GM12878 (cell line): ENCODE measurements at regions not wholly inside any gene's neighbourhood (a gene's known extent, or its start where the extent isn't known, plus 50 kb on each side); places are given as distances from the start of the nearest gene placed in this dataset.

ENCODE experiments used
- ATAC-seq: fragments of 200-7000 bp; cut with Tn5 transposase; 3 replicates; pipeline ENCODE4 v1.9.1; 2020; ENCODE audit warnings: mild to moderate bottlenecking, moderate library complexity
- BruUV-seq: library from RNA; stranded (reverse); fragments of 400-500 nt; replicated peaks from 2 replicates; lab custom pipeline; 2021; lab: Mats Ljungman, UMichigan
- CTCF ChIA-PET: fragments of 300-600 bp; sonication (Branson Sonifier 250); formaldehyde crosslinking; extraction: SDS; loops from one replicate; lab custom pipeline; 2021; ENCODE audit warnings: inconsistent platforms; lab: Yijun Ruan, JAX
- POLR2A ChIA-PET: fragments of 350-600 bp; formaldehyde crosslinking; extraction: SDS; loops from one replicate; lab custom pipeline; 2021; ENCODE audit warnings: inconsistent platforms; lab: Charles Lee
- RAD21 ChIA-PET: fragments of 300-600 bp; sonication (Branson Sonifier 250); formaldehyde crosslinking; loops from one replicate; lab custom pipeline; 2023; ENCODE audit warnings: antibody characterized with exemption; ENCODE audit not compliant: unreplicated experiment; lab: Charles Lee
- SMC1A ChIA-PET: fragments of 300-600 bp; sonication (Branson Sonifier 250); formaldehyde crosslinking; loops from one replicate; lab custom pipeline; 2023; ENCODE audit not compliant: unreplicated experiment, uncharacterized antibody; lab: Charles Lee
- DNase-seq: peaks from one replicate; pipeline ENCODE4 v3.0.0-alpha.2; 2011; ENCODE audit warnings: low read depth, low spot score
- FAIRE-seq: peaks from 3 replicates; lab custom pipeline; 2011; peaks lifted over from hg19 to GRCh38; lab: Jason Lieb, UNC
- H2AFZ ChIP-seq: 2 replicates; pipeline ENCODE4 v1.6.0; 2011; ENCODE audit warnings: low read depth, low read length, control low read depth; ENCODE audit not compliant: control insufficient read depth
- H3K27ac ChIP-seq: 2 replicates; pipeline ENCODE4 v1.5.1; 2011; ENCODE audit warnings: control low read depth; ENCODE audit not compliant: control insufficient read depth, insufficient read depth
- H3K27me3 ChIP-seq, 2 experiments: replicated peaks in 1 of 2; 2 replicates each; pipeline versions ENCODE4 v1.6.0 to v1.6.1; 2011; ENCODE audit warnings: low read length in 1 of 2; ENCODE audit not compliant: control insufficient read depth in 2 of 2, insufficient read depth in 2 of 2
- H3K36me3 ChIP-seq, 2 experiments: 2 replicates each; pipeline ENCODE4 v1.5.1; 2011; ENCODE audit warnings: low read length in 1 of 2; ENCODE audit not compliant: control insufficient read depth in 2 of 2, insufficient read depth in 2 of 2
- H3K4me1 ChIP-seq: 2 replicates; pipeline ENCODE4 v1.6.1; 2011; ENCODE audit warnings: mild to moderate bottlenecking, low read length, moderate library complexity, mixed read lengths; ENCODE audit not compliant: control insufficient read depth, insufficient read depth
- H3K4me2 ChIP-seq: 2 replicates; pipeline ENCODE4 v1.6.0; 2011; ENCODE audit warnings: control low read depth; ENCODE audit not compliant: control insufficient read depth, insufficient read depth
- H3K4me3 ChIP-seq: fragments of 200-600 bp; sonication (generic); 2 replicates; pipeline ENCODE4 v1.5.1; 2016
- H3K79me2 ChIP-seq: 2 replicates; pipeline ENCODE4 v1.6.0; 2011; ENCODE audit warnings: low read length; ENCODE audit not compliant: control insufficient read depth, insufficient read depth
- H3K9ac ChIP-seq: 2 replicates; pipeline ENCODE4 v1.8.0; 2011; ENCODE audit warnings: low read length, control low read depth, mixed read lengths; ENCODE audit not compliant: control insufficient read depth, insufficient read depth
- H3K9me3 ChIP-seq: replicated peaks from 3 replicates; pipeline ENCODE4 v1.5.1; 2011; ENCODE audit warnings: mild to moderate bottlenecking, low read length; ENCODE audit not compliant: control insufficient read depth, insufficient read depth
- H4K20me1 ChIP-seq: 2 replicates; pipeline ENCODE4 v1.6.0; 2011; ENCODE audit not compliant: control insufficient read depth, insufficient read depth
- BACH1 ChIP-seq: fragments of 450-650 bp; IDR thresholded peaks from 2 replicates; pipeline ENCODE4 v1.6.1; 2017; ENCODE audit warnings: mild to moderate bottlenecking, borderline replicate concordance
- CREM ChIP-seq: IDR thresholded peaks from 2 replicates; pipeline ENCODE4 v1.6.1; 2014; ENCODE audit warnings: antibody characterized with exemption, low read depth
- E2F8 ChIP-seq: fragments of 450-650 bp; IDR thresholded peaks from 2 replicates; pipeline ENCODE4 v1.6.1; 2018; ENCODE audit warnings: mild to moderate bottlenecking, low read depth, moderate library complexity; ENCODE audit not compliant: partially characterized antibody
- HDAC2 ChIP-seq: fragments of 200-600 bp; sonication (generic); IDR thresholded peaks from 2 replicates; pipeline ENCODE4 v1.6.1; 2017
- IKZF1 ChIP-seq: fragments of 450-650 bp; conservative IDR thresholded peaks from 2 replicates; pipeline ENCODE4 v1.6.1; 2017; ENCODE audit warnings: antibody characterized with exemption, mild to moderate bottlenecking
- JUND ChIP-seq: IDR thresholded peaks from 2 replicates; pipeline ENCODE4 v1.6.1; 2012; ENCODE audit warnings: low read depth, mild to moderate bottlenecking, low read length, improper control_type of control experiment, moderate library complexity
- POU2F2 ChIP-seq: IDR thresholded peaks from 3 replicates; pipeline ENCODE4 v1.6.1; 2011; ENCODE audit warnings: low read depth, mild to moderate bottlenecking, low read length, borderline replicate concordance
- PRDM15 ChIP-seq: fragments of 450-650 bp; formaldehyde crosslinking; IDR thresholded peaks from 2 replicates; pipeline ENCODE4 v1.4.0; 2020; ENCODE audit warnings: mild to moderate bottlenecking, moderate library complexity
- RAD51 ChIP-seq: fragments of 450-650 bp; IDR thresholded peaks from 2 replicates; pipeline ENCODE4 v1.6.1; 2016; ENCODE audit warnings: moderate library complexity, mild to moderate bottlenecking, inconsistent platforms
- ZNF217 ChIP-seq: fragments of 450-650 bp; IDR thresholded peaks from 2 replicates; pipeline ENCODE4 v1.6.1; 2017; ENCODE audit warnings: antibody characterized with exemption, mild to moderate bottlenecking
- WGBS: methylation state at CpG from one replicate; pipeline ENCODE4 v1.1.6; 2016; ENCODE audit warnings: low lambda C conversion rate; ENCODE audit not compliant: insufficient replicate concordance, insufficient coverage; ENCODE audit errors: missing lambda C conversion rate; 5-methylcytosine and 5-hydroxymethylcytosine counted together
- in situ Hi-C: fragments of 300-500 bp; cut with MboI; formaldehyde crosslinking; loops from 9 replicates; pipeline ENCODE4 v1.14.3; 2018; ENCODE audit warnings: mixed read lengths
- intact Hi-C: fragments of 100-400 bp; cut with micrococcal nuclease; formaldehyde crosslinking; loops from one replicate; pipeline ENCODE4 v1.14.2; 2022; ENCODE audit not compliant: unreplicated experiment

- no peak overlapping the region for H3K27ac ChIP-seq
- ChIA-PET CTCF (no interaction called here), RAD21 (no interaction called here), SMC1A (no interaction called here), POLR2A (no interaction called here)
- no peaks in the 10 kb centered on the region for H3K4me1 ChIP-seq
- H4K20me1 ChIP-seq, result no peaks in the 10 kb centered on the region
- H3K9me3 ChIP-seq, result no peaks in the 10 kb centered on the region
- no peak overlapping the region for H2AFZ ChIP-seq
- ATAC-seq (no peak), FAIRE-seq (no peak), DNase-seq (no peak)
- H3K36me3 ChIP-seq, result no peaks in the 10 kb centered on the region
- H3K4me2 ChIP-seq, result no peak overlapping the region
- intact Hi-C loops, result no loop called here
- 0% methylated on average over 1 of the region's 1 CpG for WGBS
- H3K27me3 ChIP-seq, result no peaks in the 10 kb centered on the region
- TF ChIP-seq ZNF217, result no peak
- TF ChIP-seq HDAC2, result no peak
- TF ChIP-seq RAD51, result no peak
- TF ChIP-seq IKZF1, result no peak
- TF ChIP-seq BACH1, result no peak
- no peak for TF ChIP-seq E2F8
- no peak overlapping the region for H3K4me3 ChIP-seq
- in situ Hi-C loops, result no loop called here
- no peaks in the 10 kb centered on the region for H3K79me2 ChIP-seq
- no TSS peak for BruUV-seq
- H3K9ac ChIP-seq, result no peak overlapping the region
Observed at GRCh38 chr10:64102264-64102633, 581.0 kb downstream of the REEP3 start.

- Histone ChIP-seq H3K4me2 (no peak overlapping the region), H3K27ac (no peak overlapping the region), H3K79me2 (no peaks in the 10 kb centered on the region), H3K4me3 (no peak overlapping the region), H3K9me3 (no peaks in the 10 kb centered on the region), H4K20me1 (no peaks in the 10 kb centered on the region), H3K9ac (no peak overlapping the region), H2AFZ (no peak overlapping the region), H3K27me3 (no peaks in the 10 kb centered on the region), H3K4me1 (no peaks in the 10 kb centered on the region), H3K36me3 (no peaks in the 10 kb centered on the region)
- ATAC-seq (no peak), FAIRE-seq (no peak), DNase-seq (no peak)
- ChIA-PET CTCF (interaction anchor here (1.0 to 1.6 kb wide), 3 partner anchors 9 to 13 kb away, joined by 3 to 4 read pairs (median 3); no protein-coding TSS in a partner anchor), POLR2A (no interaction called here), SMC1A (no interaction called here), RAD21 (no interaction called here)
- 17% methylated on average over 2 of the region's 2 CpGs for WGBS
- no TSS peak for BruUV-seq
- intact Hi-C loops (no loop called here), in situ Hi-C loops (no loop called here)
- TF ChIP-seq IKZF1 (no peak), JUND (no peak), PRDM15 (no peak), CREM (no peak), POU2F2 (no peak)
Observed at GRCh38 chr10:64102916-64103315, 581.7 kb downstream of the REEP3 start.
